Hepatocyte (in vitro differentiated cells): ENCODE measurements at regions not wholly inside any gene's neighbourhood (a gene's known extent, or its start where the extent isn't known, plus 50 kb on each side); places are given as distances from the start of the nearest gene placed in this dataset.

ENCODE experiments used
- CTCF ChIP-seq: fragments of 200-600 bp; sonication (generic); IDR thresholded peaks from 2 replicates; pipeline ENCODE4 v1.5.1; 2016; ENCODE audit warnings: antibody characterized with exemption, mild to moderate bottlenecking; ENCODE audit not compliant: poor library complexity
- EZH2 ChIP-seq: fragments of 200-600 bp; sonication (generic); IDR thresholded peaks from 2 replicates; pipeline ENCODE4 v1.6.1; 2016; ENCODE audit warnings: antibody characterized with exemption, mild to moderate bottlenecking, borderline replicate concordance

- TF ChIP-seq CTCF (no peak), EZH2 (no peak)
Observed at GRCh38 chr18:78034755-78035154, 785.1 kb downstream of the GALR1 start.
